T-cell (primary cell): ENCODE measurements at regions not wholly inside any gene's neighbourhood (a gene's known extent, or its start where the extent isn't known, plus 50 kb on each side); places are given as distances from the start of the nearest gene placed in this dataset.

Source experiments
- ATAC-seq, 4 experiments: fragments of 200-7000 bp in 3 of 4; fragments of 150-1000 bp in 1 of 4; cut with Tn5 transposase; replicated peaks in 1 of 4; 1 replicate in 3 of 4; 2 replicates in 1 of 4; pipeline ENCODE4 v1.10.0; 2021; ENCODE audit warnings: moderate library complexity in 3 of 4, mild to moderate bottlenecking in 2 of 4, moderate number of reproducible peaks in 1 of 4
- CTCF ChIA-PET, 2 donors: fragments of 300-600 bp; sonication (Branson Sonifier 250); formaldehyde crosslinking; loops; one replicate each; lab custom pipeline; 2022; ENCODE audit warnings: antibody characterized with exemption in 2 of 2; lab: Charles Lee
- POLR2A ChIA-PET, 2 donors: fragments of 300-600 bp; sonication (Branson Sonifier 250); formaldehyde crosslinking; loops; one replicate each; lab custom pipeline; 2022; ENCODE audit warnings: antibody characterized with exemption in 2 of 2; lab: Charles Lee
- DNase-seq, 35 experiments: peaks; one replicate each; pipeline versions ENCODE4 v3.0.0 to v3.0.0-alpha.2; 2013 to 2023
- H3K27ac ChIP-seq: one replicate; pipeline ENCODE4 v1.5.1; 2013; ENCODE audit warnings: low read length
- H3K27me3 ChIP-seq, 2 experiments: replicated peaks in 1 of 2; 1 replicate in 1 of 2; 2 replicates in 1 of 2; pipeline versions ENCODE4 v1.6.1 to v1.7.0; 2013; ENCODE audit warnings: low read length in 1 of 2, mixed read lengths in 1 of 2; ENCODE audit not compliant: control insufficient read depth in 2 of 2, insufficient read depth in 2 of 2; ENCODE audit errors: extremely low read depth in 1 of 2
- H3K36me3 ChIP-seq, 2 donors: 1 replicate in 1 of 2; 2 replicates in 1 of 2; pipeline versions ENCODE4 v1.6.1 to v1.7.0; 2013; ENCODE audit warnings: low read length in 1 of 2; ENCODE audit not compliant: control insufficient read depth in 2 of 2, insufficient read depth in 1 of 2; ENCODE audit errors: extremely low read depth in 1 of 2
- H3K4me1 ChIP-seq, 2 experiments: 1 replicate in 1 of 2; 2 replicates in 1 of 2; pipeline versions ENCODE4 v1.6.1 to v1.7.0; 2013; ENCODE audit warnings: low read length in 2 of 2, mixed read lengths in 1 of 2; ENCODE audit not compliant: insufficient read depth in 2 of 2, control insufficient read depth in 1 of 2; ENCODE audit errors: extremely low read depth in 1 of 2
- H3K4me3 ChIP-seq, 2 donors: 1 replicate in 1 of 2; 2 replicates in 1 of 2; pipeline versions ENCODE4 v1.5.1 to v1.7.0; 2013; ENCODE audit warnings: mild to moderate bottlenecking in 2 of 2, low read length in 1 of 2, moderate library complexity in 1 of 2; ENCODE audit not compliant: control insufficient read depth in 1 of 2; ENCODE audit errors: extremely low read depth in 1 of 2
- H3K9me3 ChIP-seq: 2 replicates; pipeline ENCODE4 v1.7.0; 2013
- H3K27ac Mint-ChIP-seq, 2 donors: one replicate each; pipeline ENCODE4 v1.8.0; 2020 to 2021; ENCODE audit warnings: mild to moderate bottlenecking in 2 of 2, mixed read lengths in 2 of 2
- H3K27me3 Mint-ChIP-seq, 2 donors: one replicate each; pipeline ENCODE4 v1.8.0; 2021 to 2022; ENCODE audit warnings: mixed read lengths in 2 of 2
- H3K36me3 Mint-ChIP-seq: one replicate; pipeline ENCODE4 v1.8.0; 2021; ENCODE audit warnings: mixed read lengths
- H3K4me1 Mint-ChIP-seq, 3 donors: one replicate each; pipeline ENCODE4 v1.8.0; 2020 to 2022; ENCODE audit warnings: mixed read lengths in 3 of 3, mild to moderate bottlenecking in 1 of 3
- H3K4me3 Mint-ChIP-seq, 3 donors: one replicate each; pipeline ENCODE4 v1.8.0; 2020 to 2022; ENCODE audit warnings: mild to moderate bottlenecking in 3 of 3, mixed read lengths in 3 of 3, moderate library complexity in 3 of 3
- H3K9me3 Mint-ChIP-seq, 3 donors: one replicate each; pipeline ENCODE4 v1.8.0; 2020 to 2022; ENCODE audit warnings: mixed read lengths in 3 of 3
- WGBS: methylation state at CpG from one replicate; pipeline ENCODE4 v1.1.5; 2013; ENCODE audit warnings: missing lambda C conversion rate; ENCODE audit not compliant: insufficient coverage; 5-methylcytosine and 5-hydroxymethylcytosine counted together

- Histone ChIP-seq H3K4me3 (no peak overlapping the region), H3K27ac (no peak overlapping the region), H3K27me3 (no peaks in the 10 kb centered on the region), H3K9me3 (no peaks in the 10 kb centered on the region), H3K4me1 (no peaks in the 10 kb centered on the region), H3K36me3 (no peaks in the 10 kb centered on the region)
- CTCF ChIA-PET: no interaction called here
- POLR2A ChIA-PET: no interaction called here
- H3K4me3 Mint-ChIP-seq: no peak overlapping the region
- H3K36me3 Mint-ChIP-seq: no peaks in the 10 kb centered on the region
- ATAC-seq: no peak
- DNase-seq: no peak
- no peaks in the 10 kb centered on the region for H3K4me1 Mint-ChIP-seq
- H3K27ac Mint-ChIP-seq: no peak overlapping the region
- peaks cover 0 to 6% (median 0%) of the 10 kb centered on the region in 3 donors for H3K9me3 Mint-ChIP-seq
- WGBS: no CpG with 5 or more reads among the region's 1 CpG
- H3K27me3 Mint-ChIP-seq: no peaks in the 10 kb centered on the region
These were observed 446.0 kb downstream of the FAM47A start for GRCh38 chrX:33686105-33686504.
